Activated naive CD4-positive, alpha-beta T cell treated with anti-CD3 and anti-CD28 coated beads, Interleukin-2, amount 10 ng/mL, durations not matched to agents 7 days and 5 days (primary cell): ENCODE measurements at regions not wholly inside any gene's neighbourhood (a gene's known extent, or its start where the extent isn't known, plus 50 kb on each side); places are given as distances from the start of the nearest gene placed in this dataset.

Source experiments
- CTCF ChIA-PET: fragments of 350-600 bp; sonication (Branson Sonifier 250); formaldehyde crosslinking; loops from one replicate; lab custom pipeline; 2021; ENCODE audit warnings: antibody characterized with exemption; lab: Charles Lee
- DNase-seq: peaks from one replicate; pipeline ENCODE4 v3.0.0-alpha.2; 2020
- H3K27ac Mint-ChIP-seq: one replicate; pipeline ENCODE4 v1.8.0; 2021; ENCODE audit warnings: mild to moderate bottlenecking, moderate library complexity, mixed read lengths
- H3K27me3 Mint-ChIP-seq: one replicate; pipeline ENCODE4 v1.8.0; 2021; ENCODE audit warnings: mild to moderate bottlenecking, mixed read lengths
- H3K36me3 Mint-ChIP-seq: one replicate; pipeline ENCODE4 v1.8.0; 2021; ENCODE audit warnings: mixed read lengths
- H3K4me1 Mint-ChIP-seq: one replicate; pipeline ENCODE4 v1.8.0; 2021; ENCODE audit warnings: mixed read lengths
- H3K4me3 Mint-ChIP-seq: one replicate; pipeline ENCODE4 v1.8.0; 2021; ENCODE audit warnings: mild to moderate bottlenecking, moderate library complexity, mixed read lengths
- H3K9me3 Mint-ChIP-seq: one replicate; pipeline ENCODE4 v1.8.0; 2021; ENCODE audit warnings: mixed read lengths

DNA sequence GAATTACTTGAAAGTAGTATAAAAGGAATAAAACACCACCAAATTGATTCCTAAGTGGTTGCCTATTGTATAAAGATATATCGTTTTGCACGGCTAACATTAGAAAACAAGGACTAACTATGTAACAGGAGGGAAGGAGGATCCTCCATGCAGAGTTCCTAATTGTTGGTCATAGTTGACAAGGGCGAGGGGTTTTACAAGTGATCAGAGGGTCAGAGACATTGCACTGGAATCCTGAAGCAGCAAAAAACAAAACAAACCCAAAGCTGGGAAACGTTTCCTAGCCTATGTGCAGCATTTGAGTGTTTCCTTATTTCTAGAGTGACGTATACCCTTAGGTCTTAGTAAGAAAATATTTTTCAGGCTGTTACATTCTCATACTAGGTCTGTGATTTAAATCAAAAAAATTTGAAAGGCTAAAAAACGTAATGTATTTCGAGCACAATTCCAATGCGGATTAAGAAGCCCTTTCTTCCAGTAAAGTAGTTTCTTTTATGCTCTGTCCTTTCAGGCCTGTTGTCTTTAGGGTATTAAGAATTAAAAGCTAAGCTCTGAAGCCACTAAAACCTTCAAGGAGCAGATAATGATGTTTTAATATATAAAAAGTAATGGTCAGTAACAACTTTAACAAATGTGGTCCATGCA, 373.8 kb upstream of the MMS22L start:
- H3K4me1 Mint-ChIP-seq, result no peaks in the 10 kb centered on the region
- H3K9me3 Mint-ChIP-seq, result peaks cover 3% of the 10 kb centered on the region
- DNase-seq, result no peak
- CTCF ChIA-PET, result no interaction called here
- no peak overlapping the region for H3K27ac Mint-ChIP-seq
- no peaks in the 10 kb centered on the region for H3K27me3 Mint-ChIP-seq
- H3K4me3 Mint-ChIP-seq, result no peak overlapping the region
- H3K36me3 Mint-ChIP-seq, result no peaks in the 10 kb centered on the region

DNA sequence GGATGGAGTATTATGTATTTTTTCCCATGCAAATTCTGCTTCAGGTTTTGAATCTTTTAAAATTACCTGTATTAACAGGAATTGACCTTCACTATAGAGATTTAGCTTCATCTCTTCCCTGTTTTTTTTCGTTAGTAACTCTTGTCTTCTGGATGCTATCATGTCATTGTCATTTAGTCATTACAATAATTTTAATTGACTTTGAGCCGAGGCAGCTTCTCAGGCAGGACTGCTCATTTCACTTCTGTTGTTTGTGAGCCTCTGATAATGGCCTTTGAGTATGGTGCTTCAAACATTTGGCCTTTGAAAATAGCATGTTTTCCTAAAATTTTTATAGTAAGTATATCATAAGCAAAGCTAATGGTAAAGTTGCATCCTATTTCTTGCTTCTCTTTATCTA, 375.1 kb upstream of the MMS22L start:
- H3K36me3 Mint-ChIP-seq, result no peaks in the 10 kb centered on the region
- H3K27me3 Mint-ChIP-seq, result no peaks in the 10 kb centered on the region
- H3K27ac Mint-ChIP-seq, result no peak overlapping the region
- peaks cover 3% of the 10 kb centered on the region for H3K9me3 Mint-ChIP-seq
- no peaks in the 10 kb centered on the region for H3K4me1 Mint-ChIP-seq
- CTCF ChIA-PET, result no interaction called here
- no peak for DNase-seq
- no peak overlapping the region for H3K4me3 Mint-ChIP-seq

- H3K4me3 Mint-ChIP-seq, result no peak overlapping the region
- no peaks in the 10 kb centered on the region for H3K4me1 Mint-ChIP-seq
- H3K36me3 Mint-ChIP-seq, result no peaks in the 10 kb centered on the region
- CTCF ChIA-PET, result no interaction called here
- H3K9me3 Mint-ChIP-seq, result no peaks in the 10 kb centered on the region
- H3K27ac Mint-ChIP-seq, result no peak overlapping the region
- H3K27me3 Mint-ChIP-seq, result no peaks in the 10 kb centered on the region
- no peak for DNase-seq
Observed at GRCh38 chr6:97663252-97663651, 380.2 kb upstream of the MMS22L start.

DNA sequence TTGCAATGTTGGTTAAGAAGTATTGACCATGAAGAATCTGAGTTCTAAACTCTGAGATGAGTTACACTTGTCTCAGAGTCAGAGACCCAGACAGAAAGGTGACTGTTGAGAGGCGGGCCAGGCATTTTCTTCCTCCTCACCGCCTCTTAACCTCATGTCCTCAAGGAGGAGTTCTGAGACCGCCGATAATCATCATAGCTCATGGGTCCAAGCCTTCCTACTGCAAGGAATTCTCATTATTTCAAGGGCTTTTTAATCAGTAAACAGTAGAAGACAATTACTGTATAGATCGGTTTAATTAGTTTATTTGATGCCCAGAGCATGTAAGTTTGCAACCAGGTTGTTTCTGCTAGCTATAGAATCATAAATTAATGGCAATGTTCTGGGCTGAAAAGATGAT, 382.4 kb upstream of the MMS22L start:
- Mint-ChIP-seq H3K27ac (no peak overlapping the region), H3K27me3 (no peaks in the 10 kb centered on the region), H3K4me1 (no peaks in the 10 kb centered on the region), H3K4me3 (no peak overlapping the region), H3K36me3 (no peaks in the 10 kb centered on the region), H3K9me3 (no peaks in the 10 kb centered on the region)
- no peak for DNase-seq
- CTCF ChIA-PET, result no interaction called here

- H3K4me3 Mint-ChIP-seq, result no peak overlapping the region
- no peak overlapping the region for H3K27ac Mint-ChIP-seq
Observed at GRCh38 chr6:97666889-97667288, 383.9 kb upstream of the MMS22L start.

DNA sequence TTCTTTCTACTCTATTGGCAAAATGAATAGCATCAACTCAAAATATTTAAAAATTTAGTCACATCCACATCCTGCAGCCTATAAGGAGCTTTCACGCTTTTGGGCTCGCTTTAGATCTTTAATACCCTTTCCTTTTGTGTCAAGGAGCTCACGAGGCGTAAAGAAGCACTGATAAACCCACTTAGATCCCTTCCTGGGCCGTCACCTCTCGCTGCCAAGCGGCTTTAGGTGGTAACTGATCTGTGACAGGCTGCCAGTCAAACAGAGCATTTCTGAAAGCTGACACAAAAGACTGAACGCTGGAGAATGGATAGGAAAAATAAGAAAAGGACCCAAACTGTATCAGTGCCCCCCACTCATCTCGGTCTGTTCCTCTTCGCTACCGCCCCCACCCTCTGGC, 385.7 kb upstream of the MMS22L start:
- Mint-ChIP-seq H3K4me3 (no peak overlapping the region), H3K4me1 (no peaks in the 10 kb centered on the region), H3K36me3 (no peaks in the 10 kb centered on the region), H3K27me3 (no peaks in the 10 kb centered on the region), H3K9me3 (no peaks in the 10 kb centered on the region), H3K27ac (no peak overlapping the region)
- DNase-seq, result no peak
- CTCF ChIA-PET, result no interaction called here

More at GRCh38 chr6:97666889-97667288, 383.9 kb upstream of the MMS22L start:
- Mint-ChIP-seq H3K27me3 (no peaks in the 10 kb centered on the region), H3K36me3 (no peaks in the 10 kb centered on the region), H3K9me3 (no peaks in the 10 kb centered on the region), H3K4me1 (no peaks in the 10 kb centered on the region)
- no peak for DNase-seq
- CTCF ChIA-PET, result no interaction called here

GRCh38 chr6:97669191-97670031, 386.4 kb upstream of the MMS22L start:
- no peak overlapping the region for H3K27ac Mint-ChIP-seq
- CTCF ChIA-PET, result no interaction called here
- H3K4me1 Mint-ChIP-seq, result no peaks in the 10 kb centered on the region
- no peak overlapping the region for H3K4me3 Mint-ChIP-seq
- H3K27me3 Mint-ChIP-seq, result no peaks in the 10 kb centered on the region
- no peaks in the 10 kb centered on the region for H3K36me3 Mint-ChIP-seq
- H3K9me3 Mint-ChIP-seq, result no peaks in the 10 kb centered on the region
- DNase-seq, result no peak

- Mint-ChIP-seq H3K4me1 (no peaks in the 10 kb centered on the region), H3K4me3 (no peak overlapping the region), H3K36me3 (no peaks in the 10 kb centered on the region), H3K9me3 (no peaks in the 10 kb centered on the region), H3K27ac (no peak overlapping the region), H3K27me3 (no peaks in the 10 kb centered on the region)
- CTCF ChIA-PET, result interaction anchor here (0.6 kb wide), 2 partner anchors 570 to 1045 kb away, joined by 4 to 5 read pairs; no protein-coding TSS in a partner anchor
- no peak for DNase-seq
Observed at GRCh38 chr6:97674802-97675201, 391.8 kb upstream of the MMS22L start.

GRCh38 chr6:97677626-97678025, 394.6 kb upstream of the MMS22L start:
- no peaks in the 10 kb centered on the region for H3K27me3 Mint-ChIP-seq
- H3K4me1 Mint-ChIP-seq, result no peaks in the 10 kb centered on the region
- H3K27ac Mint-ChIP-seq, result no peak overlapping the region
- no peaks in the 10 kb centered on the region for H3K9me3 Mint-ChIP-seq
- no peaks in the 10 kb centered on the region for H3K36me3 Mint-ChIP-seq
- no peak overlapping the region for H3K4me3 Mint-ChIP-seq
- no peak for DNase-seq
- CTCF ChIA-PET, result no interaction called here

DNA sequence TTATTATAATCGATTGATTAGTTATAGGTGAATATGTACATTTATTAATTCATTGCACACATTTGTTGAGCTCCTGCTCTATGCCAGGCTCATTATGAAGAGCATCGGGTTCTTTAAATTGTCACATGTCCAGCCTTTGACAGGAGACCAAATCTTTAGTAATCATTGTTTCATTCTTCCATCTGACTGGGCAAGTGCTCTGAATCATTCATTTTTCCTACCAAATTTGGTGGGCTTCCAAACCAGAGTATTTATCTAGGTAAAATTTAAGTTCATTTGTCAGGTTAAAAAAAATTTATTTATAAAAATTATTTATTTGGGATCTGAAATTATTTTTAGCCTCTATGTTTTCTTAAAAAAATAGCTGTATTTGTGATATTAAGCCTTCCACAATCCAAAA, 404.9 kb upstream of the MMS22L start:
- Mint-ChIP-seq H3K9me3 (no peaks in the 10 kb centered on the region), H3K27me3 (no peaks in the 10 kb centered on the region), H3K4me3 (no peak overlapping the region), H3K27ac (no peak overlapping the region), H3K4me1 (no peaks in the 10 kb centered on the region), H3K36me3 (no peaks in the 10 kb centered on the region)
- CTCF ChIA-PET, result no interaction called here
- no peak for DNase-seq

- Mint-ChIP-seq H3K27ac (no peak overlapping the region), H3K9me3 (no peaks in the 10 kb centered on the region), H3K4me1 (no peaks in the 10 kb centered on the region), H3K36me3 (no peaks in the 10 kb centered on the region), H3K4me3 (no peak overlapping the region), H3K27me3 (no peaks in the 10 kb centered on the region)
- CTCF ChIA-PET, result no interaction called here
- no peak for DNase-seq
Observed at GRCh38 chr6:97689078-97689754, 406.2 kb upstream of the MMS22L start.

DNA sequence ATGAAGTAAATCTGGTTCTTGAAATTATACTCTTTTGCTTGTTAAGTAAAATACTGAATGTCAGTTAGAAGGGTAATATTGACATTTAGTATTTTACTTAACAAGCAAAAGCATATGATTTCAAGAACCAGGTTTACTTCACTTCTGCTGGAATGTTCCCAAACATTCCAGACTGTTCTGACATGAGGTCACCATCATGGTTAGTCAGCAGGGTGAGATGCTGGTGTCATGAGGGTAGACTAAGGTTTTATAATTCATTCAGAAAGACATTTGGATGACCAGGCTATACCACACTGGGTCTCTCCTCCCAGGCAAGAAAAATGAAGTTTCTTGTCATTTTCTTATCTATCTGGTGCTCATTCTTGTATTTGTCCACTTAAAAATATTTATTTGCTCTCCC, 414.4 kb upstream of the MMS22L start:
- H3K27me3 Mint-ChIP-seq, result no peaks in the 10 kb centered on the region
- no peaks in the 10 kb centered on the region for H3K4me1 Mint-ChIP-seq
- no peak overlapping the region for H3K27ac Mint-ChIP-seq
- CTCF ChIA-PET, result no interaction called here
- no peaks in the 10 kb centered on the region for H3K36me3 Mint-ChIP-seq
- H3K9me3 Mint-ChIP-seq, result no peaks in the 10 kb centered on the region
- H3K4me3 Mint-ChIP-seq, result no peak overlapping the region
- DNase-seq, result no peak

GRCh38 chr6:97701801-97702200, 418.8 kb upstream of the MMS22L start:
- CTCF ChIA-PET, result no interaction called here
- no peaks in the 10 kb centered on the region for H3K9me3 Mint-ChIP-seq

DNA sequence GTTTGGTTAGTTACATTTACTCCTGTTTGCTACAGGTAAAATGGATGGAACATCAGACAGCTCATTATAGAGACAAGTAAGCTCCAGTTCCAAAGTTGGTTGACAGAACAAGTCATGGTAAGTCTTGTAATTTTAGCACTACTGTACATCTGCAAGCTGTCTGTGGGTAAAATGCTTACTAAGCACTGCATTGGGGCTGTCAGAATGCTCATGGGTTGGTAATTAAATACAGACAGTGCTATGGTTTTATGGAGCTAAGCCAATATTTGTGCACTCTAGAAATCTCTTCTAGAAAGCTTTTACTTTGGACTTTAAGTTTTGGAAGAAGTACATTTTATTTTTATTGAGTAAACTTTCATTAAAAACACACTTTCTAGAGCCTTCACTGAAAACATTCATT, 419.2 kb upstream of the MMS22L start:
- H3K4me1 Mint-ChIP-seq, result no peaks in the 10 kb centered on the region
- DNase-seq, result no peak
- no peak overlapping the region for H3K27ac Mint-ChIP-seq
- H3K4me3 Mint-ChIP-seq, result no peak overlapping the region
- CTCF ChIA-PET, result no interaction called here
- H3K9me3 Mint-ChIP-seq, result no peaks in the 10 kb centered on the region
- H3K36me3 Mint-ChIP-seq, result no peaks in the 10 kb centered on the region
- H3K27me3 Mint-ChIP-seq, result no peaks in the 10 kb centered on the region

More at GRCh38 chr6:97701801-97702200, 418.8 kb upstream of the MMS22L start:
- Mint-ChIP-seq H3K4me1 (no peaks in the 10 kb centered on the region), H3K4me3 (no peak overlapping the region), H3K27me3 (no peaks in the 10 kb centered on the region), H3K27ac (no peak overlapping the region), H3K36me3 (no peaks in the 10 kb centered on the region)
- DNase-seq, result no peak

- no peak for DNase-seq
- H3K27me3 Mint-ChIP-seq, result no peaks in the 10 kb centered on the region
- H3K4me3 Mint-ChIP-seq, result no peak overlapping the region
- H3K36me3 Mint-ChIP-seq, result no peaks in the 10 kb centered on the region
- CTCF ChIA-PET, result no interaction called here
- no peaks in the 10 kb centered on the region for H3K9me3 Mint-ChIP-seq
- H3K27ac Mint-ChIP-seq, result no peak overlapping the region
- H3K4me1 Mint-ChIP-seq, result no peaks in the 10 kb centered on the region
Observed at GRCh38 chr6:97703661-97704060, 420.6 kb upstream of the MMS22L start.
